Omental fat pad (tissue), 3 donors: ENCODE measurements at regions not wholly inside any gene's neighbourhood (a gene's known extent, or its start where the extent isn't known, plus 50 kb on each side); places are given as distances from the start of the nearest gene placed in this dataset.

Experiments
- ATAC-seq: fragments of 150-250 bp; one replicate; pipeline ENCODE4 v1.9.1; 2016; ENCODE audit warnings: mild to moderate bottlenecking, moderate library complexity; ENCODE audit not compliant: low FRiP score
- DNase-seq: peaks from one replicate; pipeline ENCODE4 v3.0.0-alpha.2; 2019; ENCODE audit warnings: low spot score
- CTCF ChIP-seq, 3 donors: fragments of 450-650 bp; IDR thresholded peaks; one replicate each; pipeline ENCODE4 v1.5.1; 2016 to 2017; ENCODE audit warnings: antibody characterized with exemption in 3 of 3, mild to moderate bottlenecking in 3 of 3, moderate library complexity in 2 of 3

GRCh38 chr6:21371061-21371460, 222.5 kb upstream of the SOX4 start:
- no peak for TF ChIP-seq CTCF (IDR thresholded peaks at IDR 0.05)
- no peak for ATAC-seq
- DNase-seq = no peak

- peak; percentile 60 for ATAC-seq
- DNase-seq = no peak
- TF ChIP-seq CTCF (IDR thresholded peaks at IDR 0.05) = no peak
Observed at GRCh38 chr6:21371676-21372171, 221.8 kb upstream of the SOX4 start.

- no peak for TF ChIP-seq CTCF (IDR thresholded peaks at IDR 0.05)
- DNase-seq = no peak
- ATAC-seq = no peak
Observed at GRCh38 chr6:21375151-21376116, 218.1 kb upstream of the SOX4 start.

GRCh38 chr6:21377356-21377755, 216.2 kb upstream of the SOX4 start:
- DNase-seq = no peak
- TF ChIP-seq CTCF (IDR thresholded peaks at IDR 0.05) = no peak

GRCh38 chr6:21381331-21381963, 212.1 kb upstream of the SOX4 start:
- no peak for DNase-seq
- ATAC-seq = no peak
- no peak for TF ChIP-seq CTCF (IDR thresholded peaks at IDR 0.05)

More at GRCh38 chr6:21377356-21377755, 216.2 kb upstream of the SOX4 start:
- no peak for ATAC-seq

- no peak for DNase-seq
- no peak for ATAC-seq
- TF ChIP-seq CTCF (IDR thresholded peaks at IDR 0.05) = no peak
Observed at GRCh38 chr6:21382821-21383449, 210.6 kb upstream of the SOX4 start.
